ENCODE measurements at regions not wholly inside any gene's neighbourhood (a gene's known extent, or its start where the extent isn't known, plus 50 kb on each side); places are given as distances from the start of the nearest gene placed in this dataset.

GRCh38 chr17:70912716-70913485, 743.6 kb downstream of the KCNJ2 start:
- Histone ChIP-seq H3K27me3 (ENCODE audit: low read depth) (no peaks in the 10 kb centered on the region), H3K27ac (replicated peaks) (no peak overlapping the region), H3K4me1 (no peaks in the 10 kb centered on the region), H3K9me3 (replicated peaks) (peaks cover 25% of the 10 kb centered on the region), H3K36me3 (no peaks in the 10 kb centered on the region), H3K4me3 (no peak overlapping the region)
- intact Hi-C loops (cut with micrococcal nuclease) = no loop called here
- no peak for DNase-seq
- TF ChIP-seq, protein P1, sequence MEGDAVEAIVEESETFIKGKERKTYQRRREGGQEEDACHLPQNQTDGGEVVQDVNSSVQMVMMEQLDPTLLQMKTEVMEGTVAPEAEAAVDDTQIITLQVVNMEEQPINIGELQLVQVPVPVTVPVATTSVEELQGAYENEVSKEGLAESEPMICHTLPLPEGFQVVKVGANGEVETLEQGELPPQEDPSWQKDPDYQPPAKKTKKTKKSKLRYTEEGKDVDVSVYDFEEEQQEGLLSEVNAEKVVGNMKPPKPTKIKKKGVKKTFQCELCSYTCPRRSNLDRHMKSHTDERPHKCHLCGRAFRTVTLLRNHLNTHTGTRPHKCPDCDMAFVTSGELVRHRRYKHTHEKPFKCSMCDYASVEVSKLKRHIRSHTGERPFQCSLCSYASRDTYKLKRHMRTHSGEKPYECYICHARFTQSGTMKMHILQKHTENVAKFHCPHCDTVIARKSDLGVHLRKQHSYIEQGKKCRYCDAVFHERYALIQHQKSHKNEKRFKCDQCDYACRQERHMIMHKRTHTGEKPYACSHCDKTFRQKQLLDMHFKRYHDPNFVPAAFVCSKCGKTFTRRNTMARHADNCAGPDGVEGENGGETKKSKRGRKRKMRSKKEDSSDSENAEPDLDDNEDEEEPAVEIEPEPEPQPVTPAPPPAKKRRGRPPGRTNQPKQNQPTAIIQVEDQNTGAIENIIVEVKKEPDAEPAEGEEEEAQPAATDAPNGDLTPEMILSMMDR (IDR thresholded peaks at IDR 0.05; ENCODE audit: borderline replicate concordance) = no peak

- TF ChIP-seq, protein P1 (IDR thresholded peaks at IDR 0.05; ENCODE audit: borderline replicate concordance) = no peak
- DNase-seq = no peak
- peaks cover 39% of the 10 kb centered on the region for H3K9me3 ChIP-seq (replicated peaks)
- H3K27ac ChIP-seq (replicated peaks) = no peak overlapping the region
- no peaks in the 10 kb centered on the region for H3K4me1 ChIP-seq
- H3K4me3 ChIP-seq = no peak overlapping the region
- no peaks in the 10 kb centered on the region for H3K27me3 ChIP-seq (ENCODE audit: low read depth)
- no peaks in the 10 kb centered on the region for H3K36me3 ChIP-seq
- intact Hi-C loops (cut with micrococcal nuclease) = no loop called here
Measured at GRCh38 chr17:70916469-70916868, 747.1 kb downstream of the KCNJ2 start.

DNA sequence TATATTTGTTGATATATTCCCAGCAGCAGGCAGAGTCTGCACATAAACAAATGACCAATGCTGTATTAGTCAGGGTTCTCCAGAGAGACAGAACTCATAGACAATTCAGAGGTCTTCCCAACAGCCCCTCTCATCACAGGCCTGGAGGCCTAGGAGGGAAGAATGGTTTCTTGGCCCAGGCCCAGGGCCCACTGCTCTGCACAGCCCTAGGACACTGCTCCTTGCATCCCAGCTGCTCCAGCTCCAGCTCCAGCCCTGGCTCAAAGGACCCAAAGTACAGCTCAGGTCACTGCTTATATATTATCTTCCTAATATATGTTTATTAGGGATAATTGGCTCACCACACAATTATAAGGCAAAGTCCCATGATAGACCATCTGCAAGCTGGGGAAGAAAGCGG, 749.9 kb downstream of the KCNJ2 start:
- Histone ChIP-seq H3K36me3 (no peaks in the 10 kb centered on the region), H3K4me1 (no peaks in the 10 kb centered on the region), H3K9me3 (replicated peaks) (peaks cover 38% of the 10 kb centered on the region), H3K27ac (replicated peaks) (no peak overlapping the region), H3K4me3 (no peak overlapping the region), H3K27me3 (ENCODE audit: low read depth) (no peaks in the 10 kb centered on the region)
- DNase-seq = no peak
- TF ChIP-seq, protein P1 (IDR thresholded peaks at IDR 0.05; ENCODE audit: borderline replicate concordance) = no peak
- intact Hi-C loops (cut with micrococcal nuclease) = no loop called here

DNA sequence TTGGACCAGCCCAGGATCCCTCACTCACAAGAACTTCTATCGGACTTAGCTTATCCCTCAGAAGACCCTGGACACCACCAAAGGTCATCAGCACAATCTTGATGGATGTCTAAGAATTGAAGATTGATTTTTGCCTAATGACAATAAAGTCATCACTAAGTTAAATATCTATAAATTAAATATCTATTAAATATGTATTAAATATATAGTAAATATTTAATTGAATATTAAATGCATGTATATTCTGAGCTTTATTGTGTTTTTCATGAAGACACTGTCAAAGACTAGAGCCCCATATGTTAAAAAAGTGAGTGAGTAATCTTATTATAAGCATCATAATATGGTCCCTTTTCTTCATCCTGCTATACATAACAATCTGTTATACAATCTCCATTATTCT, 751.1 kb downstream of the KCNJ2 start:
- TF ChIP-seq, protein P1 (IDR thresholded peaks at IDR 0.05; ENCODE audit: borderline replicate concordance) = no peak
- intact Hi-C loops (cut with micrococcal nuclease) = no loop called here
- Histone ChIP-seq H3K9me3 (replicated peaks) (peaks cover 38% of the 10 kb centered on the region), H3K36me3 (no peaks in the 10 kb centered on the region), H3K4me3 (no peak overlapping the region), H3K27ac (replicated peaks) (no peak overlapping the region), H3K4me1 (no peaks in the 10 kb centered on the region), H3K27me3 (ENCODE audit: low read depth) (no peaks in the 10 kb centered on the region)
- no peak for DNase-seq

- Histone ChIP-seq H3K27ac (replicated peaks) (no peak overlapping the region), H3K4me1 (no peaks in the 10 kb centered on the region), H3K27me3 (ENCODE audit: low read depth) (no peaks in the 10 kb centered on the region), H3K9me3 (replicated peaks) (peaks cover 26% of the 10 kb centered on the region), H3K36me3 (no peaks in the 10 kb centered on the region), H3K4me3 (no peak overlapping the region)
- DNase-seq = no peak
- intact Hi-C loops (cut with micrococcal nuclease) = no loop called here
- TF ChIP-seq, protein P1 (IDR thresholded peaks at IDR 0.05; ENCODE audit: borderline replicate concordance) = no peak
Measured at GRCh38 chr17:70922268-70922667, 752.9 kb downstream of the KCNJ2 start.
